22Rv1 (cell line): ENCODE measurements at regions not wholly inside any gene's neighbourhood (a gene's known extent, or its start where the extent isn't known, plus 50 kb on each side); places are given as distances from the start of the nearest gene placed in this dataset.

ENCODE experiments used
- ZFX ChIP-seq: fragments of 450-650 bp; IDR thresholded peaks from 2 replicates; pipeline ENCODE4 v1.6.1; 2017; ENCODE audit warnings: antibody characterized with exemption, borderline replicate concordance
- TF ChIP-seq, protein P1 (sequence below): fragments of 450-650 bp; IDR thresholded peaks from 2 replicates; pipeline ENCODE4 v1.5.1; 2017; ENCODE audit warnings: mild to moderate bottlenecking

DNA sequence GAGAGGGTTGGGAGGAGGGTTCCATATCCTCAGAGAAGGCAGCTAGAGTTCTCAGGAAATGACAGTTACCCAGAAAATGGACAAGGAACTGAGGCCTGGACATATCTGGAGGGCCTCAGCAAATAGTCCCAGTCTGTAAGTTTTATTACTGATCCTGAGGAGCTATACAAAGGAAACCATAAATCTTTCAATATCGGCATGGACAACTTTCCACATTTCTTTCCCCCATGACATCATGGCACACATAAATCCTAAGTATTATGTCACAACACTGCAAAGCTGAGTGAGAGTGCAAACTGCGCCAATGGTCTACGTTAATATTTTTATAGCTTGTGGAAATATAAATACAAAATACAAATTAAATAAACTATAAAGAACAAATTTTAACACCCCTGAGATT is 1356.2 kb upstream of the C9orf72 start:
- TF ChIP-seq, protein P1, sequence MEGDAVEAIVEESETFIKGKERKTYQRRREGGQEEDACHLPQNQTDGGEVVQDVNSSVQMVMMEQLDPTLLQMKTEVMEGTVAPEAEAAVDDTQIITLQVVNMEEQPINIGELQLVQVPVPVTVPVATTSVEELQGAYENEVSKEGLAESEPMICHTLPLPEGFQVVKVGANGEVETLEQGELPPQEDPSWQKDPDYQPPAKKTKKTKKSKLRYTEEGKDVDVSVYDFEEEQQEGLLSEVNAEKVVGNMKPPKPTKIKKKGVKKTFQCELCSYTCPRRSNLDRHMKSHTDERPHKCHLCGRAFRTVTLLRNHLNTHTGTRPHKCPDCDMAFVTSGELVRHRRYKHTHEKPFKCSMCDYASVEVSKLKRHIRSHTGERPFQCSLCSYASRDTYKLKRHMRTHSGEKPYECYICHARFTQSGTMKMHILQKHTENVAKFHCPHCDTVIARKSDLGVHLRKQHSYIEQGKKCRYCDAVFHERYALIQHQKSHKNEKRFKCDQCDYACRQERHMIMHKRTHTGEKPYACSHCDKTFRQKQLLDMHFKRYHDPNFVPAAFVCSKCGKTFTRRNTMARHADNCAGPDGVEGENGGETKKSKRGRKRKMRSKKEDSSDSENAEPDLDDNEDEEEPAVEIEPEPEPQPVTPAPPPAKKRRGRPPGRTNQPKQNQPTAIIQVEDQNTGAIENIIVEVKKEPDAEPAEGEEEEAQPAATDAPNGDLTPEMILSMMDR: no peak
- no peak for TF ChIP-seq ZFX
